Skeletal muscle satellite cell (primary cell): ENCODE measurements at regions not wholly inside any gene's neighbourhood (a gene's known extent, or its start where the extent isn't known, plus 50 kb on each side); places are given as distances from the start of the nearest gene placed in this dataset.

Experiments used
- H3K27me3 ChIP-seq: 2 replicates; pipeline ENCODE4 v1.7.0; 2013; ENCODE audit warnings: low read length; ENCODE audit not compliant: control insufficient read depth, insufficient read depth
- H3K36me3 ChIP-seq: 2 replicates; pipeline ENCODE4 v1.7.0; 2013; ENCODE audit warnings: mild to moderate bottlenecking, control low read depth, low read length; ENCODE audit not compliant: insufficient read depth
- H3K4me1 ChIP-seq: 2 replicates; pipeline ENCODE4 v1.7.0; 2013; ENCODE audit warnings: low read length; ENCODE audit not compliant: control insufficient read depth, insufficient read depth
- H3K4me2 ChIP-seq: 2 replicates; pipeline ENCODE4 v1.7.0; 2013; ENCODE audit warnings: mild to moderate bottlenecking, low read length
- H3K4me3 ChIP-seq: 2 replicates; pipeline ENCODE4 v1.7.0; 2013; ENCODE audit warnings: low read length
- H3K9ac ChIP-seq: 2 replicates; pipeline ENCODE4 v1.7.0; 2013; ENCODE audit warnings: mild to moderate bottlenecking, low read depth, low read length, moderate library complexity
- H3K9me3 ChIP-seq: replicated peaks from 2 replicates; pipeline ENCODE4 v1.7.0; 2013; ENCODE audit warnings: mild to moderate bottlenecking, control low read depth, low read length

GRCh38 chr10:2839081-2839725 is 228.1 kb upstream of the PFKP start:
- Histone ChIP-seq H3K27me3 (no peaks in the 10 kb centered on the region), H3K4me1 (no peaks in the 10 kb centered on the region), H3K4me2 (no peak overlapping the region), H3K36me3 (no peaks in the 10 kb centered on the region), H3K9ac (no peak overlapping the region), H3K9me3 (no peaks in the 10 kb centered on the region), H3K4me3 (no peak overlapping the region)

GRCh38 chr10:2837674-2838073 is 229.7 kb upstream of the PFKP start:
- Histone ChIP-seq H3K27me3 (no peaks in the 10 kb centered on the region), H3K4me1 (no peaks in the 10 kb centered on the region), H3K4me3 (no peak overlapping the region), H3K9ac (no peak overlapping the region), H3K36me3 (no peaks in the 10 kb centered on the region), H3K9me3 (no peaks in the 10 kb centered on the region), H3K4me2 (no peak overlapping the region)

GRCh38 chr10:2836921-2837662 is 230.3 kb upstream of the PFKP start:
- no peak overlapping the region for H3K9ac ChIP-seq
- no peak overlapping the region for H3K4me3 ChIP-seq
- no peaks in the 10 kb centered on the region for H3K9me3 ChIP-seq
- no peak overlapping the region for H3K4me2 ChIP-seq
- no peaks in the 10 kb centered on the region for H3K4me1 ChIP-seq
- H3K27me3 ChIP-seq: no peaks in the 10 kb centered on the region
- H3K36me3 ChIP-seq: no peaks in the 10 kb centered on the region

GRCh38 chr10:2834214-2834613 is 233.1 kb upstream of the PFKP start:
- Histone ChIP-seq H3K4me2 (no peak overlapping the region), H3K9me3 (no peaks in the 10 kb centered on the region), H3K9ac (no peak overlapping the region), H3K27me3 (no peaks in the 10 kb centered on the region), H3K4me1 (no peaks in the 10 kb centered on the region), H3K36me3 (no peaks in the 10 kb centered on the region), H3K4me3 (no peak overlapping the region)

- Histone ChIP-seq H3K4me1 (no peaks in the 10 kb centered on the region), H3K36me3 (no peaks in the 10 kb centered on the region), H3K27me3 (no peaks in the 10 kb centered on the region), H3K9me3 (no peaks in the 10 kb centered on the region), H3K9ac (no peak overlapping the region), H3K4me2 (no peak overlapping the region), H3K4me3 (no peak overlapping the region)
Observed at GRCh38 chr10:2831509-2831908, 235.8 kb upstream of the PFKP start.

- no peaks in the 10 kb centered on the region for H3K9me3 ChIP-seq
- no peak overlapping the region for H3K9ac ChIP-seq
- H3K36me3 ChIP-seq: no peaks in the 10 kb centered on the region
- H3K4me2 ChIP-seq: no peak overlapping the region
- H3K27me3 ChIP-seq: no peaks in the 10 kb centered on the region
- H3K4me1 ChIP-seq: no peaks in the 10 kb centered on the region
- H3K4me3 ChIP-seq: no peak overlapping the region
Observed at GRCh38 chr10:2828741-2829140, 238.6 kb upstream of the PFKP start.

- no peak overlapping the region for H3K4me3 ChIP-seq
- no peak overlapping the region for H3K9ac ChIP-seq
- no peaks in the 10 kb centered on the region for H3K27me3 ChIP-seq
- H3K9me3 ChIP-seq: peaks cover 2% of the 10 kb centered on the region
- H3K4me2 ChIP-seq: no peak overlapping the region
- H3K4me1 ChIP-seq: no peaks in the 10 kb centered on the region
- H3K36me3 ChIP-seq: no peaks in the 10 kb centered on the region
Observed at GRCh38 chr10:2826675-2827074, 240.7 kb upstream of the PFKP start.

- H3K27me3 ChIP-seq: no peaks in the 10 kb centered on the region
- no peak overlapping the region for H3K4me2 ChIP-seq
- H3K9me3 ChIP-seq: peaks cover 2% of the 10 kb centered on the region
- H3K4me1 ChIP-seq: no peaks in the 10 kb centered on the region
- H3K4me3 ChIP-seq: no peak overlapping the region
- no peaks in the 10 kb centered on the region for H3K36me3 ChIP-seq
- no peak overlapping the region for H3K9ac ChIP-seq
Observed at GRCh38 chr10:2825841-2826240, 241.5 kb upstream of the PFKP start.

GRCh38 chr10:2817940-2818636 is 249.3 kb upstream of the PFKP start:
- Histone ChIP-seq H3K36me3 (no peaks in the 10 kb centered on the region), H3K4me2 (no peak overlapping the region), H3K4me3 (no peak overlapping the region), H3K9me3 (peaks cover 2% of the 10 kb centered on the region), H3K27me3 (no peaks in the 10 kb centered on the region), H3K9ac (no peak overlapping the region), H3K4me1 (no peaks in the 10 kb centered on the region)

- no peak overlapping the region for H3K4me2 ChIP-seq
Observed at GRCh38 chr10:2813693-2814092, 253.7 kb upstream of the PFKP start.

GRCh38 chr10:2813286-2813685 is 254.1 kb upstream of the PFKP start:
- Histone ChIP-seq H3K27me3 (no peaks in the 10 kb centered on the region), H3K36me3 (no peaks in the 10 kb centered on the region), H3K4me2 (no peak overlapping the region), H3K9me3 (no peaks in the 10 kb centered on the region), H3K9ac (no peak overlapping the region), H3K4me3 (no peak overlapping the region), H3K4me1 (no peaks in the 10 kb centered on the region)

More at GRCh38 chr10:2813693-2814092, 253.7 kb upstream of the PFKP start:
- H3K4me1 ChIP-seq: no peaks in the 10 kb centered on the region
- no peak overlapping the region for H3K9ac ChIP-seq
- no peaks in the 10 kb centered on the region for H3K9me3 ChIP-seq
- H3K4me3 ChIP-seq: no peak overlapping the region
- no peaks in the 10 kb centered on the region for H3K36me3 ChIP-seq
- H3K27me3 ChIP-seq: no peaks in the 10 kb centered on the region
